ENCODE measurements at regions not wholly inside any gene's neighbourhood (a gene's known extent, or its start where the extent isn't known, plus 50 kb on each side); places are given as distances from the start of the nearest gene placed in this dataset.

DNA sequence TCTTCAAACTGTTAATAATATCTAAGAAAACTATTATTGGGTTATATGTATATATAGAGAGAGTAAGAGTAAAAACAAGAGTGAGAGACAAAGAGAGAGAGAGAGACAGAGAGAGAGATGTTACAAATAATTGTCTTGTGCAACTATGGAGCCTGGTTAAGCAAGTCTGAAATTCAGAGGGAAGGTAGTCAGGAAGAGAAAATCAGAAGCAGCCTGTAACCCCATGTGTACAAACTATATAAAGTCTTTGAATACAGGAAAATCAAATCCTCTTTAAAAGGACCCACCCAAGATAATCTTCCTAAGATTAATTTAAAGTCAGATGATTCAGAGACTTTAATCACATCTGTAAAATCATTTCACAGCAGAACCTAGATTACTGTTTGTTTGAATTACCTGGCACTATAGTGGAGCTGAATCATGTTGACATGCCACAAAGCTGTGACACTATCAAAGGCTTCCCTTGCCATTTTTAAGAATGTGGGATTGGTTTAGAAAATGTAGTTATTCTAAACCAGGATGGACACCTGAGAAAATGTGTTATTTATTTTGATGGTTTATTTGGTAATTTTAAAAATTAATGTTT lies 301.7 kb upstream of the FSIP2 start:
- DNase-seq (ENCODE audit: low read depth) = no peak
- H3K4me3 ChIP-seq (ENCODE audit: low read depth, low read length) = no peak overlapping the region
- no peaks in the 10 kb centered on the region for H3K36me3 ChIP-seq (ENCODE audit: control insufficient read depth, insufficient read depth, low read length)
- TF ChIP-seq, protein P1, sequence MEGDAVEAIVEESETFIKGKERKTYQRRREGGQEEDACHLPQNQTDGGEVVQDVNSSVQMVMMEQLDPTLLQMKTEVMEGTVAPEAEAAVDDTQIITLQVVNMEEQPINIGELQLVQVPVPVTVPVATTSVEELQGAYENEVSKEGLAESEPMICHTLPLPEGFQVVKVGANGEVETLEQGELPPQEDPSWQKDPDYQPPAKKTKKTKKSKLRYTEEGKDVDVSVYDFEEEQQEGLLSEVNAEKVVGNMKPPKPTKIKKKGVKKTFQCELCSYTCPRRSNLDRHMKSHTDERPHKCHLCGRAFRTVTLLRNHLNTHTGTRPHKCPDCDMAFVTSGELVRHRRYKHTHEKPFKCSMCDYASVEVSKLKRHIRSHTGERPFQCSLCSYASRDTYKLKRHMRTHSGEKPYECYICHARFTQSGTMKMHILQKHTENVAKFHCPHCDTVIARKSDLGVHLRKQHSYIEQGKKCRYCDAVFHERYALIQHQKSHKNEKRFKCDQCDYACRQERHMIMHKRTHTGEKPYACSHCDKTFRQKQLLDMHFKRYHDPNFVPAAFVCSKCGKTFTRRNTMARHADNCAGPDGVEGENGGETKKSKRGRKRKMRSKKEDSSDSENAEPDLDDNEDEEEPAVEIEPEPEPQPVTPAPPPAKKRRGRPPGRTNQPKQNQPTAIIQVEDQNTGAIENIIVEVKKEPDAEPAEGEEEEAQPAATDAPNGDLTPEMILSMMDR (IDR thresholded peaks at IDR 0.05; ENCODE audit: insufficient read depth, low read length, poor library complexity, severe bottlenecking) = no peak
- H3K27me3 ChIP-seq (ENCODE audit: control insufficient read depth, insufficient read depth, low read length) = no peaks in the 10 kb centered on the region

DNA sequence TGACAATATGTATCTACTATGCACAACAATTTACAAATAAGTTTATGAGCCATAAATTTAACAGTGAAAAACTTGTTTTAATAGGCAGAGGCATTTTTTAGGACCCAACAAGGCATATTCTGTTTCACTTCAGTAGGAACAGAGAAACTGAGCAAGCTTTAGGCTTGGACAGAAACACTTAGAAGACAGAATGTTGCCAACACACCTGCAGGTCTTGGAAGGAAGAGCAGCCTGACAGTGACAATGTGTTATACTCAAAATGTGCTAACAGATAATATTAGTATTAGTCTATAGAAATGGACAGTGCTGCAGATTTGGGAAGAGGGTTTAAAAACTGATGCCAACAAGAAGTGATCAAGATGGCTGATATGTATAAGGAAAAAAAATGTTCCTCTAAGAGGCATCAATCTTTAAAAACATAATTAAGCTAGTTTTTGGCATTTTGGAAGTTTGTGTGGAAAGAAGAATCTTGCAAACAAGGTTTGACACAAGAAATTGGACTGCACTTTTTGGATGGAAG lies 297.1 kb upstream of the FSIP2 start:
- TF ChIP-seq, protein P1 (IDR thresholded peaks at IDR 0.05; ENCODE audit: insufficient read depth, low read length, poor library complexity, severe bottlenecking) = no peak
- DNase-seq (ENCODE audit: low read depth) = no peak
- no peak overlapping the region for H3K4me3 ChIP-seq (ENCODE audit: low read depth, low read length)
- H3K36me3 ChIP-seq (ENCODE audit: control insufficient read depth, insufficient read depth, low read length) = no peaks in the 10 kb centered on the region
- no peaks in the 10 kb centered on the region for H3K27me3 ChIP-seq (ENCODE audit: control insufficient read depth, insufficient read depth, low read length)

DNA sequence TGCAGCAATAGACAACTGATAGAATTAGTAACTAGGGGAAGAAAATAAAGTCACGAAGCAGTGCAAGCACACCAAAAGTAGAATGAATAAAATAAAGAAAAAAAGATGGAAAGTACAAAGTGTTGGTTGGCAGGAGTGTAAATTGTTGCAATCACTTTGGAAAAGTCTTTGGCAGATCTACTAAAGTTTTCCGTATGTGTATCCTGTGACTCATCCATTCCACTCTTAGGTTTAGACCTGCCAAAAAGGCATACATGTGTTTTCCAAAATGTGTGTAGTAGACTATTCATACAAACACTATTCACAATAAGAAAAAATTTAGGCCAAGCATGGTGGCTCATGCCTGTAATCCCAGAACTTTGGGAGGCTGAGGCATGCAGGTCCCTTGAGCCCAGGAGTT lies 282.1 kb upstream of the FSIP2 start:
- no peak overlapping the region for H3K4me3 ChIP-seq (ENCODE audit: low read depth, low read length)
- DNase-seq (ENCODE audit: low read depth) = no peak

DNA sequence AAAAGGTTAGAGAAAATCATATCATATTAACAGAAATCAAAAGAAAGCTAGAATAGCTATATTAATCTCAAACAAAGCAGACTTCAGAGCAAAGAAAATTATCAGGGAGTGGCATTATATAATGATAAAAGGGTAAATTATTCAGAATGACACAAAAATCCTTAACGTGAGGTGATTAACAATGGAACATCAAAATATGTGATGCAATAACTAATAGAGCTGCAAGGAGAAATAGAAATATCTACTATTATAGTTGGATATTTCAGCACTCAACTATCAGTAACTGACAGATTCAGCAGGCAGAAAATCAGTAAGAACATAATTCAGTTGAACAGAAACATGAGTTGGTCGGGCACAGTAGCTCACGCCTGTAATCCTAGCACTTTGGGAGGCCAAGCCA lies 275.1 kb upstream of the FSIP2 start:
- H3K36me3 ChIP-seq (ENCODE audit: control insufficient read depth, insufficient read depth, low read length) = no peaks in the 10 kb centered on the region
- TF ChIP-seq, protein P1 (IDR thresholded peaks at IDR 0.05; ENCODE audit: insufficient read depth, low read length, poor library complexity, severe bottlenecking) = no peak
- H3K27me3 ChIP-seq (ENCODE audit: control insufficient read depth, insufficient read depth, low read length) = no peaks in the 10 kb centered on the region
- H3K4me3 ChIP-seq (ENCODE audit: low read depth, low read length) = no peak overlapping the region
- DNase-seq (ENCODE audit: low read depth) = no peak

More for the DNA sequence above, 282.1 kb upstream of the FSIP2 start:
- H3K27me3 ChIP-seq (ENCODE audit: control insufficient read depth, insufficient read depth, low read length) = no peaks in the 10 kb centered on the region
- TF ChIP-seq, protein P1 (IDR thresholded peaks at IDR 0.05; ENCODE audit: insufficient read depth, low read length, poor library complexity, severe bottlenecking) = no peak
- H3K36me3 ChIP-seq (ENCODE audit: control insufficient read depth, insufficient read depth, low read length) = no peaks in the 10 kb centered on the region

DNA sequence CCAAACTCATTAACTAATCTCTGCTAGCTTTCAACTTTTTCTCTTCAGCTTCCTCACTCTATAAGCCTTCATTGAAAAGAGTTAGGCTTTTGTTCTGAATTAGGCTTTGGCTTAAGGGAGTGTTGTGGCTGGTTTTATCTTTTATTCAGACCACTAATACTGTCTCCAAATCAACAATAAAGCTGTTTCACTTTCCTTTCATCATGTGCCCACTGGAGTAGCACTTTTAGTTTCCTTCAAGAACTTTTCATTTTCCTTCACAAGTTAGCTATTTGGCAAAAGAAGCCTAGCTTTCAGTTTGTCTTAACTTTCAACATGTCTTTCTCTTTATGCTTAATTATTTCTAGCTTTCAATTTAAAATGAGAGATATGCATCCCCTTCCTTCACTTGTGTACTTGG lies 271.7 kb upstream of the FSIP2 start:
- TF ChIP-seq, protein P1 (IDR thresholded peaks at IDR 0.05; ENCODE audit: insufficient read depth, low read length, poor library complexity, severe bottlenecking) = no peak

DNA sequence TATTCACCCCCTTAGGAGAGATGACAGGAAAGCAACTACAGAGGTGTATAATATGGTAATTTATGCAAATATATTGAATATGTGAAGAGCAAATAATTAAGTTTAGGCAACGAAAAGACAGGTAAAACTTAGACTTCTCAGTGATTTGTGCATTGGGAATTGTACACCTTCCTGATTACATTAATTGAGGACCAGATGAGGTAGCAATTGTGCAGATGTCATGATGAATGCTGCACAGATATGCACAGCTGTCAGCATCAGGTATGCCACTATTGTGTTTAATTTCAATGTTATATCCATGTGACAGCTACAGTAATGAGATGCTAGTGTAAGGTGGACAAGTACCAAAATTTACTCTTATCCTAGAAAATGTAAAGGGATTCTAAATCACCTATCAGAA lies 267.2 kb upstream of the FSIP2 start:
- H3K36me3 ChIP-seq (ENCODE audit: control insufficient read depth, insufficient read depth, low read length) = no peaks in the 10 kb centered on the region
- no peak overlapping the region for H3K4me3 ChIP-seq (ENCODE audit: low read depth, low read length)
- no peaks in the 10 kb centered on the region for H3K27me3 ChIP-seq (ENCODE audit: control insufficient read depth, insufficient read depth, low read length)
- no peak for DNase-seq (ENCODE audit: low read depth)
- TF ChIP-seq, protein P1 (IDR thresholded peaks at IDR 0.05; ENCODE audit: insufficient read depth, low read length, poor library complexity, severe bottlenecking) = no peak

More for the DNA sequence above, 271.7 kb upstream of the FSIP2 start:
- Histone ChIP-seq H3K4me3 (ENCODE audit: low read depth, low read length) (no peak overlapping the region), H3K36me3 (ENCODE audit: control insufficient read depth, insufficient read depth, low read length) (no peaks in the 10 kb centered on the region), H3K27me3 (ENCODE audit: control insufficient read depth, insufficient read depth, low read length) (no peaks in the 10 kb centered on the region)
- DNase-seq (ENCODE audit: low read depth) = no peak

Data from kidney epithelial cell (primary cell).